Stimulated activated CD4-positive, alpha-beta T cell treated with anti-CD3 and anti-CD28 coated beads, Interleukin-15, amount 100 ng/mL, for 1 hour (primary cell): ENCODE measurements at regions not wholly inside any gene's neighbourhood (a gene's known extent, or its start where the extent isn't known, plus 50 kb on each side); places are given as distances from the start of the nearest gene placed in this dataset.

Experiments
- DNase-seq, 2 donors: peaks; one replicate each; pipeline ENCODE4 v3.0.0-alpha.2; 2020; ENCODE audit warnings: low read depth in 1 of 2, low spot score in 1 of 2

GRCh38 chr6:155708100-155708499 lies 252.5 kb upstream of the NOX3 start:
- DNase-seq: no peak

DNA sequence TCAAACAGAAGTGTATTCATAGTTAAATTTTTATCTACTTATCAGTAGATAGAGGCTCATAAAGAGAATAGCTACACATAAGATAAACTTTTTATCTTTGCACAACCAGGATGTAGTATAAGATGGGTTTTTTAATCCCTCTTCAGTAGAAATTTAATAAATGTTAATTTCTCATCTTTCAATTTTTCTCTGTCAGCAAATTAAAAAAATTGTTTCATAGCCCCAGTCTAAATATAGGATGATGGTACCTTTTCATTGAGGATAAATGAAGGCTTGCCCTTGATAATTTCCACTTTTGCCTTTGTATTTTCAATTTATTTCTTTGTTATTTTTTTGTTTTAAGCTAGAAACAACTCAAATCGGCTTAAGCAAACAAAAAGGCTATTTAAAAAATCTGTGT lies 251.2 kb upstream of the NOX3 start:
- no peak for DNase-seq

GRCh38 chr6:155706341-155706740 lies 250.7 kb upstream of the NOX3 start:
- DNase-seq: no peak

- no peak for DNase-seq
Observed at GRCh38 chr6:155701342-155701741, 245.7 kb upstream of the NOX3 start.

GRCh38 chr6:155695495-155695894 lies 239.9 kb upstream of the NOX3 start:
- DNase-seq: no peak

DNA sequence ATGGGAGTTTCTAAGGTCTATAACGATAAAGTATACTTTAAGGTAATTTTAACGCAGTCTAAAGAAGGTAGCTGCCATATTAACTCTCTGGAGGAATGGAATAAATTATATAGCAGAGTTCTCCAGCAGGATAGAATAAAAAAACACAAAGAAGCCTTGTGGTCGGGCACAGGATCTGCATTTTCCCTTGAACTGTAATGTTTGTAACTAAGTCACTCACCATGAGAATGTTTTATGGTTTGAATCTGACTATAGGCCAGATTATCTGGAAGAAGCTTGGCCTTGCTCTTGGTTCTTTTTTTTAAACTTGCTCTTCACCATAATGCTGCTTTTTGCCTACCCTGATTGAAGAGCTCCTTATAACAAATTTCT lies 238.8 kb upstream of the NOX3 start:
- DNase-seq: no peak

DNA sequence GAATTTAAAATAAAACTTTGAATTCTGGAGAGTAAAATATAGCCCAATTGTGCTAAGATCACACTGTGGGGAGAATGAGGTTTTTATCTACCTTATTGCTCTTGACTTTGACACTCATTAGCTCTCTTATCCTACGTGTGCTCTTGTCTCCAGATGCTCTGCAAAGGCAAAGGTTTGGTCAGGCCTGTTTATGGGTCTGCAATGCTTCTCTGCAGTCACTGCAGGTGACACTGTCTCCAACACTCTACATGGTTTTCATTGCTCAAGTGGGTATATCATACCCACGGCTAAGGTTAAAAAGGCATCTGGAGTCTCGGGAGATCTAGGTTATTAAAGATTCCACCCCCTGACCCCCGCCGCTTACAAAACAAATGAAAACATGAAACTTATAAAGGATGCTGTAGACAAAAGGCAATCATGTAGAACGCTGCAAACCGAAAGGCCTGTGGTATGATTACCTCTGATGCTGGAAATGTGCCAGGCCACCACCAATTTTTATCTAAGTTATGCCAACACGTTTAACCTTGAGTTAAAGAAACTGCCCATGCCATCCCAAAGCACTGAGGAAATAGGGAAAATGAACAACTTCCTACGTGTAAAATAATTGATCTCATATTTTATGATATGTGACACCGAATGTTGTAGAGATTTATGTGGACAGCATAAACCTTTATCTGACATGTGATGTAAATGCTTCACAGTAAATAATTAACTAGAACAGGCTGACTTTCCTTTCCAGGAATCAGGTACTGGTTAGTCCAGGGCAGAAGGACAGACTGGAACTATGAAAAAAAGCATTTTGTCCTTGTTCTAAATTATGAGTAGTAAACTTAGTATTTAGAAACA lies 238.2 kb upstream of the NOX3 start:
- no peak for DNase-seq

DNA sequence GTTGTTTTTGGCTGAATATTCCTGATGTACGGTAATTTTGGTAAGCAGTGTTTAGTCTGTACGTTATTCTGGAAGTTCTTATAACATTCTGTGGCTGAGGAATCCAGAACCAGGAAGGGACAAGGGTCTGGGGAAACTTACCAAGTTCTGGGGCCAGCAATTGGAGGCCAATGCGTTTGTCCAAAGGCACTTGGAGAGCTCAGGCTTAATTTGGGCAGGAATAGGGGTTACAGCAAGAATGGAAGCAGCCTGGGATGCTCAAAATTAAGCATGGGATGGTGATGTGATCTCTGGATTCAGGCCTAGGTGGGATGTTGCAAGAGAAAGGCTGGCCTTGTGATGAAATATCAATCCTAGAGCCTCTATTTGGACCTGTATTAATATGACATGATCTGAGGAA lies 235.2 kb upstream of the NOX3 start:
- DNase-seq: no peak

- no peak for DNase-seq
Observed at GRCh38 chr6:155687645-155688044, 232.0 kb upstream of the NOX3 start.

GRCh38 chr6:155684416-155685196 lies 229.0 kb upstream of the NOX3 start:
- no peak for DNase-seq

GRCh38 chr6:155678361-155678760 lies 222.7 kb upstream of the NOX3 start:
- DNase-seq: no peak

- no peak for DNase-seq
Observed at GRCh38 chr6:155676346-155676745, 220.7 kb upstream of the NOX3 start.

- DNase-seq: no peak
Observed at GRCh38 chr6:155670655-155671054, 215.0 kb upstream of the NOX3 start.

DNA sequence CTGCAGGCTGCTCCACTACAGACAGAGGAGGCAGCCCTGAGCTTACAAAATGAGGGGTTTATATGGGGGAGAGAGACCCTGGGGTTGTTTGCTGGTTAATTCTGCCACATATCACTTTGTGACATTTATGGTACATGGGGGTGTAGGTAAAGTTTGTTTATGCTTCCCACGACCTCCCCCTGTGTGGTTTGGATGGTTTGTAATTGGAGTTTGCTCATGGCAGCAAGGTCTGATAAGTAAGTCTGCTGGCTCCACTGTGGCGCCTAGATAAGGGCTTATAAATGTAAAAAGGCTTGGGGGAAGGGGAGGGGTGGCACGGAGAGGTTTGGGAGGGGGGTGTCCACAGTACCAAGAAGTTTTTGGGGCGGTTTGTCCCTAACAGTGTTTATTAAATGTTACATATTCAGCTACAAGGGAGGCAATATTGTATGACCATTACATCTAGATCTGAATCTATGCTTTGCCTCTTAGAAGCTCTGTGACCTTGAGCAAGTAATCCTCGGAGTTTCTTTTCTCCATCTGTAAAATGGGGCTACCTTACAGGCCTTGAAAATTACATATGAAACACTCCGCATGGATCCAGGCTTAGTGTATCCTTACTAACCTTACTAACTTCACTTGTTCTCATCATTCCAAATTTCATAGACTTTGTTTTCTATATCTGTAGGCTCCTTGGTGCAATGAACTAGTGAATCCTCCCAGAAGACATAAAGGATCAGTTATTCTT lies 204.8 kb upstream of the NOX3 start:
- DNase-seq: no peak

GRCh38 chr6:155656024-155656423 lies 200.4 kb upstream of the NOX3 start:
- DNase-seq: no peak

DNA sequence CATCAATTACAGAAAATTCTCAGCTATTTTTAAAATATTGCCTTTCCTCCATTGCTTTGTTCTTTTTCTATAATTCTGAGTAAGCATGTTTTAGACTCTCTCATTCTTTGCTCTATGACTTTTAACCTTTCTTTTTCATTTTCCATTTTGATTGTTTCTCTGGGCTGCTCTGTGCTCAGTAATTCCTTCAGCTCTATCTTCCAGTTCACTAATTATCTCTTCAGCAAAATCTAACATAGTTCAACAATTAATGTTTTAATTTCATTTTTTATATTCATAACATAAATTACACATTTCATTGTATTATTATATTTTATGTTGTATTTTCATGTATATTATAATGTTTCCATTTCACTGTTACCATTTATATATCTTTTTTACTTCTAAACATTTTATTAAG lies 198.8 kb upstream of the NOX3 start:
- DNase-seq: no peak

- no peak for DNase-seq
Observed at GRCh38 chr6:155648301-155648700, 192.7 kb upstream of the NOX3 start.

- DNase-seq: no peak
Observed at GRCh38 chr6:155647354-155647753, 191.7 kb upstream of the NOX3 start.

- no peak for DNase-seq
Observed at GRCh38 chr6:155646443-155646842, 190.8 kb upstream of the NOX3 start.

GRCh38 chr6:155645325-155645724 lies 189.7 kb upstream of the NOX3 start:
- no peak for DNase-seq

GRCh38 chr6:155641603-155642002 lies 186.0 kb upstream of the NOX3 start:
- DNase-seq: no peak

DNA sequence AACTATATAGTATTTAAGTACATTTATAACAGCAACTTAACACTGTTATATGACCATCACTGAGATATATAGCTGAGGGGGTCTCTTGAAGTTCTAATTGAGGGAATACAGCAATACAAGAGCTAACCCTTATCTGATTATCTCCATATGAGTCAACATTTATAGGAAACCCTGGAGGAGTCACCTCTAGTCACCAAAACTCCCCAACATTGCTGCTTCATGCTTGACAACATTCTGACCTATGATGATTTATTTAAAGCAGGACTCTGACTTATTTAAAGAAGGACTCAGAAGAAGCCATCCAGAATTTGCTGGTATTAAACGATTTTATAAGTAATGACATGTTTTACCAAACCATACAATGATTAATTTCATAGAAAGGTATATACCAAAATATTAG lies 182.6 kb upstream of the NOX3 start:
- DNase-seq: no peak
